ENCODE measurements at regions not wholly inside any gene's neighbourhood (a gene's known extent, or its start where the extent isn't known, plus 50 kb on each side); places are given as distances from the start of the nearest gene placed in this dataset.

DNA sequence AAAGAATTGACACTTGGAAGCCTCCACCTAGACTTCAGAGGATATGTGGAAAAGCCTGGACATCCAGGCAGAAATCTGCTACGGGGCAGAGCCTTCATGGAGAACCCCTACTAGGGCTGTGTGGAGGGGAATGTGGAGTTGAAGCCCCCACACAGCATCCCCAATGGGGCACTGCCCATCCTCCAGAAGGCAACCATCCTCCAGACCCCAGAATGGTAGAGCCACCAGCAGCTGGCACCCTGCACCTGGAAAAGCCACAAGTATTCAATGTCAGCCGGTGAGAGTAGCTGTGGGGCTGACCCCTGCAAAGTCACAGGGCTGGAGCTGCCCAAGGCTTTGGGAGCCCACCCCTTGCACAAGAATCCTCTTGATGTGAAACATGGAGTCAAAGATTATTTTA lies 53.6 kb upstream of the SNTG2 start:
- TF ChIP-seq, protein P1, sequence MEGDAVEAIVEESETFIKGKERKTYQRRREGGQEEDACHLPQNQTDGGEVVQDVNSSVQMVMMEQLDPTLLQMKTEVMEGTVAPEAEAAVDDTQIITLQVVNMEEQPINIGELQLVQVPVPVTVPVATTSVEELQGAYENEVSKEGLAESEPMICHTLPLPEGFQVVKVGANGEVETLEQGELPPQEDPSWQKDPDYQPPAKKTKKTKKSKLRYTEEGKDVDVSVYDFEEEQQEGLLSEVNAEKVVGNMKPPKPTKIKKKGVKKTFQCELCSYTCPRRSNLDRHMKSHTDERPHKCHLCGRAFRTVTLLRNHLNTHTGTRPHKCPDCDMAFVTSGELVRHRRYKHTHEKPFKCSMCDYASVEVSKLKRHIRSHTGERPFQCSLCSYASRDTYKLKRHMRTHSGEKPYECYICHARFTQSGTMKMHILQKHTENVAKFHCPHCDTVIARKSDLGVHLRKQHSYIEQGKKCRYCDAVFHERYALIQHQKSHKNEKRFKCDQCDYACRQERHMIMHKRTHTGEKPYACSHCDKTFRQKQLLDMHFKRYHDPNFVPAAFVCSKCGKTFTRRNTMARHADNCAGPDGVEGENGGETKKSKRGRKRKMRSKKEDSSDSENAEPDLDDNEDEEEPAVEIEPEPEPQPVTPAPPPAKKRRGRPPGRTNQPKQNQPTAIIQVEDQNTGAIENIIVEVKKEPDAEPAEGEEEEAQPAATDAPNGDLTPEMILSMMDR (IDR thresholded peaks at IDR 0.05) = no peak
- TF ChIP-seq POLR2A (IDR thresholded peaks at IDR 0.05) (no peak), EP300 (IDR thresholded peaks at IDR 0.05) (no peak)

Measured in stomach (tissue), 4 donors.